T-helper 2 cell treated with Interferon-gamma antibody and Interleukin-4, amounts not matched to agents 100 ng/mL and 5 ng/mL, for 36 hours (primary cell): ENCODE measurements at regions not wholly inside any gene's neighbourhood (a gene's known extent, or its start where the extent isn't known, plus 50 kb on each side); places are given as distances from the start of the nearest gene placed in this dataset.

Experiments used
- intact Hi-C: fragments of 100-400 bp; cut with micrococcal nuclease; formaldehyde crosslinking; loops from one replicate; pipeline ENCODE4 v1.15.1; 2023

GRCh38 chr9:4384750-4385149, 84.9 kb upstream of the GLIS3 start:
- intact Hi-C loops = no loop called here

- intact Hi-C loops = no loop called here
These were observed 83.0 kb upstream of the GLIS3 start for GRCh38 chr9:4382722-4383317.

- intact Hi-C loops = no loop called here
These were observed 81.9 kb upstream of the GLIS3 start for GRCh38 chr9:4381744-4382143.

GRCh38 chr9:4380406-4380805, 80.5 kb upstream of the GLIS3 start:
- intact Hi-C loops = no loop called here

- intact Hi-C loops = loop anchor here (2.0 kb wide), 1 partner anchor 61 kb away; no protein-coding TSS in a partner anchor
These were observed 75.7 kb upstream of the GLIS3 start for GRCh38 chr9:4375424-4376200.

- intact Hi-C loops = no loop called here
These were observed 71.2 kb upstream of the GLIS3 start for GRCh38 chr9:4371108-4371507.

- intact Hi-C loops = no loop called here
These were observed 70.6 kb upstream of the GLIS3 start for GRCh38 chr9:4370501-4370900.

GRCh38 chr9:4366591-4367330, 66.9 kb upstream of the GLIS3 start:
- intact Hi-C loops = loop anchor here (1.0 to 2.0 kb wide), 3 partner anchors 52 to 1510 kb away; no protein-coding TSS in a partner anchor

GRCh38 chr9:4365055-4365454, 65.2 kb upstream of the GLIS3 start:
- intact Hi-C loops = no loop called here

GRCh38 chr9:4362281-4362680, 62.4 kb upstream of the GLIS3 start:
- intact Hi-C loops = no loop called here

- intact Hi-C loops = no loop called here
These were observed 59.1 kb upstream of the GLIS3 start for GRCh38 chr9:4359016-4359415.

GRCh38 chr9:4357929-4358328, 58.1 kb upstream of the GLIS3 start:
- intact Hi-C loops = no loop called here

GRCh38 chr9:4356306-4356705, 56.4 kb upstream of the GLIS3 start:
- intact Hi-C loops = no loop called here

- intact Hi-C loops = no loop called here
These were observed 53.4 kb upstream of the GLIS3 start for GRCh38 chr9:4353236-4353635.

- intact Hi-C loops = no loop called here
These were observed 50.0 kb upstream of the GLIS3 start for GRCh38 chr9:4349816-4350418.
